HCEC 1CT (cell line): ENCODE measurements at regions not wholly inside any gene's neighbourhood (a gene's known extent, or its start where the extent isn't known, plus 50 kb on each side); places are given as distances from the start of the nearest gene placed in this dataset.
A peak's percentile ranks its signal among the peaks of the same experiment; 100 is the strongest.

Source experiments
- DNase-seq: peaks from one replicate; pipeline ENCODE4 v3.0.0-alpha.2; 2017

DNA sequence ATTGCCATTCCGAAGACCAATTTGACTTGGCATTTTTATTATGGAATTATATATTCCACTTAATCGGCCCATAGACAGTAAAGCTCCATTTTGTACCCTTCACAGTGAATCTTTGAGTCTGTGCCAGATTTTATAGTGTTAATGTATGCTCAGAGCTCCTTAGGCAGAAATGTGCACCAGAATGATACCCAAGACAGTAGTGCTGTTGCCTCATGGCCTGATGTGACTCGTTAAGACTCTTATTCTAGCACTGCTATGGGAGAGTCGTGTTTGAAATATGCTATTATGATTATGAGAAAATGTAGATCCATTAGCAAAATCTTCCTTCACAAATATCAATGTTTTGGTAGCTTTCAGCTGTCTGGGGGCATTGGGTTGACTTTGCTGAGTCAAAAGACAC, 209.8 kb upstream of the RAG2 start:
- no peak for DNase-seq

DNA sequence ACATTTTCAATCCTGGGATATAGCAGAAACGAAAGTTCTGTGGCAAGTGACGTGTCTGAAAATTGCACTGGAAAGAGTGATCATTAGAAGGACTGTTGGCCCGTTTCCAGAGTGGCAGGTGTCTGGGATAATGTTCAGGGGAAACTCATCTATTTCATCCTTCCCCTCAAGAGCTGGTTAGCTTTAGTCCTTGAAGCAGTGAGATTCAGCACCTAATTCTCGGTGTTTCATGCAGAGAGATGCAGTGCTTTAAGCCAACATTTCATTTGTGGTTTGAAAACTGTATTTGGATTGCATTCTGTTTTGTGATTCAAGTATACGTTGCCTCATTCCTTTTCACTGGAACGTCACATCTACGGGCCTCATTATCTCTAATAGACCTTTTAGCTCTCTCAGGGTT, 205.0 kb upstream of the RAG2 start:
- no peak for DNase-seq

DNA sequence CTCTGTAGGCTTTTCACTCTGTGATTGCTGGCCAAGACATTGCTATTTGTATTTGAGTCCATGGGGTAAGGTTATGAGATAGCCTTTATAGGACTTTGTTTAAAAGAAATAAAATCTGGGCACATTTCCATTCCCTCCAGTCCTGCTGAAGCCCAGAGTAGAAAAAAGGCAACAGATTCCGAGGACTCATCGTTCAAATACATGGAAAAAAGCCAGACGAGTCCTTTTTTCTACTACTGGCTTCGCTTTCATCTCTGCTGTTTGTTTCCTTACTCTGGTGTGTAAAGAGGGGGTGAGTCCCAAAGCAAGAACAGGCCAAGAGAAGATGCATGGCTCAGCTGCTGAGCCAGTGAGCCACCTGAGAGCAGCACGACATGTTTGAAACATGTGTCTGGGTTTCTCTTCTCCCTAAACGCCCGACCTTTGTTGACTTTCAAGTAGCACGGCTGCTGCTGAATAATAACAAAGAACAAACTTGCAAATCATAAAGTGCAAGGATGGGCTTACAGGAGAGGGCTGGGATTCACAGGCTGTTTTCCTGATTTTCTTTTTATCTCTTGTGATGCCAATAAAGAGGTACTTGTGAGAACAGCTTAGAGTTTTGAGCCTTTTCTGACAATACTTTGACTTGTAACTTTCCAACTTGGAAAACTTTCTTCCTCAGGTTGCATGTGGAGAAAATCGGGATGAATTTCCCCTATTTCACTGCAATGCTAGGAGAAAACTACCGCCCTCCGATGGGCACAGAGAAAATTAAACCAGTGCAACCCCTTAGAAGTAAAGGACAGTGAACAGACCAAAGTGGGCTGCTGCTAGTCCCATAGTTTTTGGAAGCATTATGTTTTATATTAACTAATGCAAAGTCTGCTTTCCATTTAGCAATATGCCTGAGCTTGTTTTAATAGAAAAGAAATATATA, 195.2 kb upstream of the RAG2 start:
- DNase-seq: no peak

DNA sequence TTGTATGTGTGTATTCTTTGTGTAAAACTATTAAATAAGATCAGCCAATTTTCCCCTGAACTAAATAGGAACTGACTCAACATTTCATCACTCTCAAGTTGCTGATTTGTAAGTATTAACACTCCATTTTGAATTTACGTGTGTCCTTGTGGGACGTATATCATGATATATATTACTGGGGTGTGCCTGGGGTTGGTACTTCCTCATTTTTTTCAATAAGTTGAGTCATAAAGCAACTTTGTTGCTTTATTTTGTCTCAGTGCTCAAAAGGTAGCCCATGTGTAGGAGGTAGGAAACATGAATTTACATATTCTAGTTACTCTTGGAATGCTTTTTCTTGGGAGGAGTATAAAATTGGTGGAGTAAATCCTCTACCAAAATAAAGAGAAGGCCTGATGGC, 193.9 kb upstream of the RAG2 start:
- DNase-seq: no peak

DNA sequence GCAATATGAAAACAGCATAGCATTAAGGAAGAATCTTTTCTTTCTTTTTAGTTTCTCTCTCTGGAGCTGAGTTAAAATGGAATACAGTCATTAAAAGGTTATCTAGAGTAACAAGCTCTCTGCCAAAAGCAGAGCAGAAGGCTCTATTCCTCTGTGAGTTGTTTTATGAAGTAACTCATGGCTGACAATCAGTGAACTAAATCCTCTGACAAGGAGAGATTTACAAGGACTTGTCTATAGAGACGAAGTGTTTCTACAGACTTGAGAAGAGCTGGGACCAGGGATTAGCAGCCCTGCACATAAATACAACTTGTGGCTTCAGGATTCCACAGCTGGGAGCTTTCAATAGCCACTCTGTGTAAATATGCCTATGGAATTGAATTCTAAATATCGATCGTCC, 192.5 kb upstream of the RAG2 start:
- DNase-seq: no peak

DNA sequence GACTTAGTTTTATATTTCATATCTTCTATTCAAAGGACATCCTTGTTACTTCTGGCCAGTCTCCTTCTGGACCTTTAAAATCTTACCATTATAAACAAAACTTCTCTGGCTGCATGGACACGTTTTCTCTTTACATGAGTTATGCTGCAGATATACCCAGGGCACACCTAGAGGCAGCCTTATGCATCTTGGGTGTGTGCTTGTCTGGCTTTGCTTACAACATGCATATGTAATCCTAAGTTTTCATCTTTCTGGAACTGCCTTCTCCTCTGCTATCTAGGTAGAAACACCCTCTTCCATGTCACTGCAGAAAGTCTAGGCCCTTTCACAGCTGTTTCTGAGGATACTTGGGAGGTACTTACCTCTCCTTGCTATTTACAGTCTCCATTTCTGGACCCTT, 185.8 kb upstream of the RAG2 start:
- no peak for DNase-seq

DNA sequence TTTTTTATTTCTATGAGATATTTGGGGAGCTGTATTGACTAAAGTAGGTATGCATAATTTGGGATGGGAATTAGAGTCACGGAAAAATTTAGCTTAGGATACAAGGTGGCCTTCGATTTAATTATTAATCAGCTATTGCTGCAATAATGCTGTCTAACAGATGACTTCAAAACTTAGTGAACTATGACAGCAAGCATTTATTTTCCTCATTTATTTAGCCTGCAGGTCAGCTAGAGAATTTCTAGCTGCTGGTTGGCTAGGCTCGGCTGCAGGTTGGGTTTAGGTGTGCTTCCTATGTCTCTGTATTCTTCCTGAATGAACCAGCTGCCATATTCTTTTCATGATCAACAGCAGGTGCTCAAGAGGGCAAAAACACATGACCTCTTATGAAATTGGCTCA, 181.8 kb upstream of the RAG2 start:
- DNase-seq: no peak

DNA sequence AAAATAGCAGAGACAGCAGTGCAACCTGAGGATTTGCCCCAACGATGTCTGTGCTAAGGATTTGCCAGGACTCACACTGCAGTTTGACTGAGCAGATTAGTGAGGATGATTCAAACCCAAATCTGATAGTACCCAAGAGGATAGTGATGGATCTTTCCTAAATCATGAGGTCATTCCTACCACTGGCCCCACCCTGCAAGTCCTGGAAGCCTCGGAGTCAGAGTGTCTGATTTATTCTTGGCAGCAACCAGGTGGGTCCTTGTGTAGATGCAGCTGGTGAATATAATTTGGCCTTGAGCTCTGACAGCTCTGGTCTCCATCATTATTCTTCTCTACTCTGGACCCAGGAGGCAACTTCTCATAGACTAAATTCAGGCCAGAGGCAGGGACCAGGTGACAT, 179.3 kb upstream of the RAG2 start:
- no peak for DNase-seq

DNA sequence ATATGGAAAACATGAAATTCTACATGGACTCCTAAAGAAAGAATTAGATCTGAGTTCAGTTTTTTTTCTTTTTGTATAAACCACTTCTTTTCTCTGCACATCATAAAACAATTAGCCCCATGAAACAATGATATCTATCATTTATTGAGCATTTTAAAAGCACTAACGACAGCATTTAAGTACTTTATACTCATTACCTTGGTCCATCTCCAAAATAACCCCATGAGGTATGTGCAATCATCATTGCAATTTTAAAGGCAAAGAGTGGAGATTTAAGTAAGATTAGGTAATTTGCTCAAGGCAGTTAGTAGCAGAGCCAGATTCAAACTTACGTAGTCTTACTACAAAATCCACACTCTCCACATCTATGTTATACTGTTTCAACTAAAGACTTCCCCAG, 177.7 kb upstream of the RAG2 start:
- no peak for DNase-seq

DNA sequence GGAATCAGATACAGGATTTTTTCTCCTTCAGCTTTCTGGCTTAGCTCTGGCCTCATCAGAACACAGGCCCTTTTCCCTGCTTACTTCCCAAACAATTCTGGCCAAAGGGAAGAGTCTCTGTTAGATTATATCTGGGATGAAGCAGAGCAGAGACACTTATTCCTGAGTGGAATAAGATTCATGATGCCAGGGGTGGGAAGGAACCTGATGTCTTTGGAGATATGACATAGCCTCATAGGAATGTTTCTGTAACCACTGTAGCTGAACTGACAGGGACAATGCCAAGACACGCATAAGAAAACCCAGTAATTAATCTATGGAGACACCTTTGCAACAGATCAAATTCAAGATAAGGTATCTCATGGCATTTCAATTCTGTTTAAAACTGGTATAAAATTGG, 177.1 kb upstream of the RAG2 start:
- no peak for DNase-seq

DNA sequence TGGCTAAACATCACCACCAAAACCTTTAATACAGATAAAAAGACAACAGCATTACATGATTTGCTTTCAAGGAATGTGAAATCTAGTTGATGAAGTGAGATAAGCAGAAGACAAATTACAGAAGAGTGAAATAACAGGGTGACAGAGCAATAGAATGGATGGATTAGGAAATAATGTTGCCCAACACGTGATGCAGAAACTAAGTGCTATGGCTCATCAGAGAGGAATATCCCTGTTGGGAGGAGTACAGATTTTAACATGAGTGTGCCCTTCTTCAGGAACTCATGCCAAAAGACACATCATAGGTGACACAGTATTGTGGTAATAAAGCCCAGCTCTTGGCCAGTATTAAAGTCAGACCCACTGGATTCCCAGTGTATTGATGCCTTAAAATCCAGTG, 176.6 kb upstream of the RAG2 start:
- peak; percentile 20 for DNase-seq

DNA sequence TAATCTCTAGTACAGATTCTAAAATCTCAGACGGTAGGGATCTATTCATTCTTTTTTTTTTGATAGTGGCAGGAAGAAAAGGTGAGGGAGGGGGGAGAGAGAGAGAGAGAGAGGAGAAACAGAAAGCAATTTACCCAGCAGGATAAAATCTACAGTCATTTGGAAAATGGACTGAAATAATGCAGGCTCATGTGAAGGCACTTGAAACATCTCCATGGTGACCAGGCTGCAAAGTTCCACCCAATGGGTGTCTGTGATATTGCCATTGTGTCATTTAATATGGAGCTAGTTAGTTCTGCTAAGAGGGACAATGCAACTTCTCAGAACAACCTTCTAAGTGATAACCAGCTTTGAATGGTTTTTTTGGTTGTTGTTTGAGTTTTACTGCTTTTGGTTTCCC, 165.2 kb upstream of the RAG2 start:
- no peak for DNase-seq

DNA sequence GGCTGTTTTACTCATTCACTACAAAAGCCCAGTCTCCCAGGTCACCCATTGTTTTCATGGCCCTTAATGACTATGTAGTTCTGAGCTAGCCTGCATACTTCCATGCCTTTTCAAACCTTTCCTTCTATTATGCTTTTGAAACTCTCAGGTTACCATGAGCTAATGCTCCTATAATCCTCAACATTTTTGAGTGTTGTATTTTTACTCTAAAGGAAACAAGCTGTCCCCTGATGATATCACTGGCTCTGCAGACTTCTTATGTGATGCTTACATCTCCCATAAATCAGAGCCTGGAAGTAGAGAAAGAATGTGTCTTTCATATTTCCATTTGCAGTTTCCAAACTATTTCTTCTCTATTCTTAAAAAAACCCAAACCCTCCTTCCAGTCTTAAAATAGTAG, 159.0 kb upstream of the RAG2 start:
- no peak for DNase-seq

DNA sequence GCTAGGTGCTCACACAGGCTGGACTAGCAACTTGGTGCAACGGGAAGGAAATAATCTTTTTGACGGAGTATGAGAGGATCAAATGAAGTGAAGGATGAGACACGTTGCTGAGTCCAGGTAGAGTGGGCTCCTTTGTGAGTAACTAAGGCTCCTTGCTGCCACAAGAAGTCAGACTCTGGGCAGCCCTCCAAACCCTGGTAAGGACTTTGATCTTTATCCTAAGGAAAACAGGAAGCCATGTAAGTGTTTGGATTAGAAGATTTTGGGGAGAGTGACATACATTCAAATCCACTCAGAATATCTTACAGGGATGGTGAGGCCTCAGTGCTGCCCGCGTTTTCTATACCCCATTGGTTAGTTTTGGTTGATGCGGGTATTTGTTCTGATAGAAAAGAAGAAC, 155.9 kb upstream of the RAG2 start:
- no peak for DNase-seq

DNA sequence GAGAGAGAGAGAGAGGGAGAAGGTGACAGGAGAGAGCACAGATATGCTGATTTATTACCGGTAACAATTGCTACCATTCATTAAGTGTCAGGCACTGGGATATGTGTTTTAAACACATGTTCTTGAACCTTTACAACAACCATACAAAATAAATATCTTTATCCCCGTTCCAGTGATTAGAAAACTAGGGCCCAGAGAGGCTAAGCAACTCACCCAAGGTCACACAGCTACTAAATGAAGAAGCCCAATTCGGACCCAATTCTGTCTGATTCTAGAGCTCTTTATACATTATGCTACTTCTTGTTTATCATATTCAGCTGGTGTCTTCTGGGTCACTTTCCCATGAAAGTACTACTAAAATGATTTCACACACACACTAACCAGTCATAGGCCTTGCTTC, 154.0 kb upstream of the RAG2 start:
- no peak for DNase-seq

DNA sequence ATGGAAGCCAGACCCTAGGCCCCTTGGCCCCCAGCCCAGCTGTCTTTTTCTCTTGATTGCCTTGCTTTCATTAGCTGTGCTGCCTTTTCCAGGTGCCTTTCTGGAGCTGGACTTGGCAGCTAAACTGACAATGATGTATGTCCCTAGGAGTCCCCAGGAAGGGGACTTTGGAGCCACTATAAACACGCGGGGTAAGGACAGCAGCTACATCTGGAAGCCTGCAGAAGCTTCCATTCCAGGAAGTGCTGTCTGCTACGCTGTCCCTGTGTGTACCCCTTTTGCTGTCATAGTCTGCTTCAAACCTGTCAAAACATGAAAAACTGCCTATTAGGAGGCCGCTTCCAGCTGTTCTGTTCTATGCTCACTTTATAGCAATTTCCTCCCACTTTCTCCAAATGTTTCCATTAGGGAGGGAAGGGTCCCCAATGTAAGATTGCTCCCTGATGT, 153.3 kb upstream of the RAG2 start:
- no peak for DNase-seq

DNA sequence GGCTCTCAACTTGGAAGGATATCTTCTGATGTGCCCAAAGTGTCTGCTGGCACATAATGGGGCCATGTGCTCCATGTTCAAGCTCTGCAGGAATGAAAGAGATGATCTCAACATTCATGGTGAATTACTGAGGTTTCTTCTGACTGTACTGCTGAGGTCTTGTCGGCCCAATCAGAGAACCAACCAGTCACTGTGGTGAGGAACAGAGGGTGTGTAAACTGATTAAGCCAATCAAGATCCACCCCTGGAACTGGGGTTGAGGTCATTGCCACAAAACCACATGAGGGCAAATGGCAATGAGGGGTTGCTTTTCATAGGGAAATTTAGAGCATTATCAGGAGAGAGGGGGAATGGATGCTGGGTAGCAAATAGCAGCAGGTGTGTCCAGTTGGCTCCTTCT, 152.3 kb upstream of the RAG2 start:
- no peak for DNase-seq

DNA sequence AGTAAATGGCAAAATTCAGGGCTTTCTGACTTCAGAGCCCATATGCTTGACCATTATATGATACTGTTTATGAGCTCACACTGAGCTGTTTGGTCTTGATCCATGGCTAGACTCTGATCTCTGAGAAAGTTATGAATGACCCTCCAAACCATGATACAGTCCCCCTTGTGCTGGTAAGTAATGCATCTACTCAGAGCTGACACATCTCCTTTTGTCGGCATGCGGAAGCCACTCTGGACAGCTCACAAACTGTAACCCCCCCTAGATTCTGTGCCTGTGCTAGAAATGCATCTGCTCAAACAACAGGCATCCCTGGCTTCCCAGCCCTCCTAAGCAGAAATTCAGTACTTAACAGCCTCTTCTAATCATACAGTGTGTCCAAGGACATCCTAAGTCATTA, 150.8 kb upstream of the RAG2 start:
- peak; percentile 2 for DNase-seq

DNA sequence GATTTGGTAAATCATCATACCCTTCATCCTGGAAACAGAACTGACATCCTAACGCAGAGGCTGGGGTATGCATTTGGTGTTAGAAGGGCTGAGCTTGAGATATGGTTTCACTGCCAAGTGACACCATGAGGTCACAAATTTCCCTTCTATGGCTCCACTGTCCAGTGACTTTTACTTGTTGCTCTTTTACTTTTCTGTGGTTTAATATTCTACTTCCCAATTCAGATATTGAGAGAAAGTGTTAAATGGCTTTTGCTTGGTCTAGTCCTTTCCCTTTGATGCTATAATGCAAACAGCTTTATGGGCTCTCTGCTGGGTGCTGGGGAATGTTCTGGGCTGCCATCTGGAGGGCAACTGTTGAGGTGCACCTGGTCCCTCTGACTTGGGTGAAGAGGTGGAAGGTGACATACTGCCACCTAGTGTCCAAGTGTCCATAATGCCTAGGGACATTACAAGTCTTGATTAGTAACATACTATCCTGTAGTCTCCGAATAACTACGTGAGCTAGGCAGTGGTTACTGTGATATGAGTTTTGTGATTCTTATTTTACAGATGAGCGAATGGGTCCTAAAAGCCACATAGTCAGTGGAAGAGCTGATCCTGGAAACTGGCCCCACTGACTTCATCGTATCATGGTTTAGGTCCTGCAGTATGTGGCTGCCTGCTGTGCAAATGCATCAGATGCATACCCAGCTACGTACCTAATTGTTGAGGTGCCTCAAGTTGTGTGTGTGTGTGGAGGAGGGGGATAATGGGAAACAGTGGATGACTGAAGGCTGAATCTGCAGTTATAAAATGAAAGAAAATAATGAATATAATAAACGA, 149.1 kb upstream of the RAG2 start:
- peak; percentile 81 for DNase-seq

DNA sequence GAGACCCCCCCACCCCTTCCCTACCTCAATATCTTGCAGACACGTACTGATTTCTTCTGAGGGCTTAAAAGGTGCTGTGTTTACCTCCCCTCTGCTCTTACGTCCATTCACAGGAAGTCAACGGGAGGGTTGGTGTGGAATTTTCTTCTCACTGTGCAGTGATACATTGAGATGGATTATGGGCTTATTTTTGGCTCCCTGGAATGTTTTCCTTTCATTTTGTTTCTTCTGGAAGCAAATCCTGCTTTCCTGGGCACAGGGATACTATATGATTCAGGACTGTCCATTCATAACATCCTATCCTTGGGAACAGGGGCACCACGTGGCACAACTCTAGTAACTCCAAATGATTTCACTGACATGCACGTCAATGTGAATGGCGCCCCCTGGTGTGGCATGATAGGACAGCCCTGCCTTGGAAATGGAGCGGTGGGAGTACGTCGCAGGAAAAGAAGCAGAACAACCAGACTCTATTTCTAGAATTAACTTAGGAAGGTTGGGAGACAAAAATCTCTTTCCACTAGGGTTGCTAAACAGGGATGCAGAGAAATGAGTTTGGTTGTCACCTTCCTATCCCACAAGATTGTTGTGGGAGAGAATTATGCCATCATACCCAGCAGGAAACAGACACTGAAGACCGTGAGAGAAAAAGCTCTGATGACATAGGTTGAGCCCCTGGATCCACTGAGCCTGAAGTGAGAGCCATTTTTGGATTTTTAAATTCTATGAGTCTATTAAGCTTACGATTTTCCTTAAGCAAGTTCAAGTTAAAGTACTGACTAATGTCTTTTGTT, 146.5 kb upstream of the RAG2 start:
- DNase-seq: peak; percentile 53

DNA sequence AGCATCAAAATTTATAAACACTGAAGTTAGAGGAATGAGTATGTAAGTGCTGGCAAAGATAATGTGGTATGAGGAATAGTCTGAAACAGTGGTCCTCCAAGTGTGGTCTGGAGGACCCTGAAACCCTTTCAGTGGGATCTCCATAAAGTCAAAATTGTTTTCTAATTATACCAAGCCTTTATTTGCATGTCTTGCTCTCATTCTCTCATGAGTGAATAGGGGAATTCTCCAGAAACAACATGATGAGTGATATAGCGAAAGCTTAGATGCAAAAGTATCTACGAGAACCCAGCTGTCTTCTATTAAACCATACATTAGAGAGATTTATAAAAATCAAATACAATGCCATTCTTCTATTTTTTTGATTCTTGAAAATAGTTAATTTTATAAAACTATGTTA, 145.0 kb upstream of the RAG2 start:
- no peak for DNase-seq

DNA sequence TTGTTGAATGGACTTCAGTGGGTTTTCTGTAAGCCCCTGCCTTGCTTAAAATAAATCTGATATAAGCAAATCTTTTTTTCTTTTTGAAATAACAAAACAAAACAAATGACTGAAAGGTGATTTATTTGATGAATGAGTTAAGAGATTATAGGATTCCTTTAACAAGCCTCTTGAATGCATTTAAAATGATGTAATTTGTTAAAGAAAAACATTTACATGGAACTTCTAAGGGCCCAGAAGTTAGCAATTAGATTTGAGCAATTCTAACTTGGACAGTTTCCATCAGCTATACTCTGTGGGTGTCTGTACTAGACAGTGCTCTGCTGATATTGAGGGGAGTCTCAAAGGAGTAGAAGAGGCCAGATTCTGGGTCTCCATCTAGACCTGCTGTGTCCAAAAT, 143.5 kb upstream of the RAG2 start:
- DNase-seq: no peak

DNA sequence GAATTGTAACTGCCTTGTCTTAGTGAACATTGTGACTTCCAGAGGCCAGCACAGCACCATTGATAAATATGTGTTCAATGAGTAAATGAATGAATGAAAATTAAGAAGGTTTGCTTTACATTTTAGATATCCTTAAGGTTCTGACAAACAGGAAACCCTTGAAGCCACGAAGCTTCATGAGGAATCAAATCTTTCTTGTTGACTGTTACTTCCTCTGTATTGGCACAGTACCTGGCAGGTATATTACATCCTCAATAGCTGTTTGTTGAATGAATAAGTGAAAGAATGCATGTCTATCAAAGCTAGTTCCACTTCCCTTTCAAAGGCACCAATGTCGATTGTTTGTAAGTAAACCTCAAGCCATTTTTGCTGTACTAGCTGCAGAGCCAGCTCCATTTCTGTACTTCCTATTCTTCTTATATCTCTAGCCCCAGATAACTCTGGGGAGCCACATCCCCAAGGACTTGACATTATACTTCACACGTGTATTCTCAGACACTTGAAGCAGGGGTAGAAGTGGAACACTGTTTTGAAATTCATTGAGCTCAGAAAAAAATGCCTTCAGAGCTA, 140.3 kb upstream of the RAG2 start:
- DNase-seq: no peak
